ENCODE measurements at regions not wholly inside any gene's neighbourhood (a gene's known extent, or its start where the extent isn't known, plus 50 kb on each side); places are given as distances from the start of the nearest gene placed in this dataset.

DNA sequence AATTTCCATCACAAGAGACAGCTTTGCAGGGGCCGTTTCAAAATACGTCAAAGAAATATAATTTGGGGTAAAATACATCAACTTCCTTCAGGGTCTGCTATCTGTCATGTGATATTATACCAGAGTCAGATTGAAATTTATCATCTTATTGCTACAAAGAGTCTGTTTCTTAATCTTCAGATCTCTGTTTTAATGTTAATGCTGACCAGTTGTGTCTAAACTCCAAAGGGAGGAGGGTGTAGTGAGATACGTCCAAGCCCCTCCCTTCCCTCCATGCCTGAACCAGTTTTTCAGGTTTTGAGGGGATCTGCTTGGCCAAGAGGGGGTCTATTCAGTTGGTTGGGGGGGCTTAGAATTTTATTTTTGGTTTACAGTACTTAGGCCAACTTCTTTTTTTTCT is 891.6 kb downstream of the GRM8 start:
- TF ChIP-seq CTCF (optimal IDR thresholded peaks at IDR 0.05 in 1 of 3, IDR thresholded peaks at IDR 0.05 in 1 of 3, conservative IDR thresholded peaks at IDR 0.05 in 1 of 3; ENCODE audit: extremely low read depth in 1 of 3, insufficient read depth in 2 of 3, low read length in 3 of 3) (no peak), EZH2 (IDR thresholded peaks at IDR 0.05; ENCODE audit: low read length) (no peak)

Data from keratinocyte (primary cell).